SK-N-SH (cell line): ENCODE measurements at regions not wholly inside any gene's neighbourhood (a gene's known extent, or its start where the extent isn't known, plus 50 kb on each side); places are given as distances from the start of the nearest gene placed in this dataset.

Source experiments
- CTCF ChIA-PET: fragments of 300-600, 350-600 bp; formaldehyde crosslinking; extraction: SDS; loops from one replicate; lab custom pipeline; 2021; lab: Yijun Ruan, JAX
- POLR2A ChIA-PET: fragments of 350-600 bp; sonication (Branson Sonifier 250); formaldehyde crosslinking; extraction: SDS; loops from one replicate; lab custom pipeline; 2020; ENCODE audit warnings: antibody characterized with exemption, inconsistent platforms; lab: Yijun Ruan, JAX
- DNase-seq: peaks from one replicate; pipeline ENCODE4 v3.0.0; 2012
- H2AFZ ChIP-seq: fragments of 200-600 bp; sonication (generic); 2 replicates; pipeline ENCODE4 v1.8.1; 2016; ENCODE audit warnings: antibody characterized with exemption, mild to moderate bottlenecking, low read depth
- H3F3A ChIP-seq: fragments of 200-600 bp; sonication (generic); replicated peaks from 2 replicates; pipeline ENCODE3; 2016; ENCODE audit warnings: antibody characterized with exemption, mild to moderate bottlenecking; ENCODE audit not compliant: insufficient read depth
- H3K27ac ChIP-seq, 2 experiments: fragments of 200-500 bp in 1 of 2; fragments of 200-600 bp in 1 of 2; sonication (Bioruptor generic) in 1 of 2; sonication (generic), shearing (Covaris generic) in 1 of 2; 2 replicates each; pipeline versions ENCODE4 v1.5.1 to v1.6.1; 2014 to 2016; ENCODE audit warnings: low read depth in 2 of 2, inconsistent platforms in 1 of 2, low read length in 1 of 2, mild to moderate bottlenecking in 1 of 2, mixed read lengths in 1 of 2
- H3K27me3 ChIP-seq: fragments of 200-600 bp; sonication (generic), shearing (Covaris generic); 2 replicates; pipeline ENCODE4 v1.6.1; 2016; ENCODE audit warnings: mixed run types; ENCODE audit not compliant: insufficient read depth
- H3K36me3 ChIP-seq, 2 experiments: fragments of 200-500 bp in 1 of 2; fragments of 200-600 bp in 1 of 2; sonication (Bioruptor generic) in 1 of 2; sonication (generic) in 1 of 2; replicated peaks in 1 of 2; 2 replicates each; pipeline versions ENCODE3 to v1.5.1; 2014 to 2016; ENCODE audit warnings: low read length in 1 of 2, mild to moderate bottlenecking in 1 of 2; ENCODE audit not compliant: insufficient read depth in 2 of 2, control insufficient read depth in 1 of 2
- H3K4me1 ChIP-seq, 2 experiments: fragments of 200-500 bp in 1 of 2; fragments of 200-600 bp in 1 of 2; sonication (Bioruptor generic) in 1 of 2; sonication (generic), shearing (Covaris generic) in 1 of 2; 2 replicates each; pipeline versions ENCODE4 v1.5.1 to v1.6.1; 2014 to 2016; ENCODE audit warnings: low read depth in 1 of 2, low read length in 1 of 2, mixed run types in 1 of 2; ENCODE audit not compliant: insufficient read depth in 2 of 2, control insufficient read depth in 1 of 2
- H3K4me2 ChIP-seq: fragments of 200-600 bp; sonication (generic), shearing (Covaris generic); 2 replicates; pipeline ENCODE4 v1.6.1; 2017; ENCODE audit warnings: mixed run types
- H3K4me3 ChIP-seq, 2 experiments: fragments of 200-500 bp in 1 of 2; fragments of 200-600 bp in 1 of 2; sonication (Bioruptor generic) in 1 of 2; sonication (generic), shearing (Covaris generic) in 1 of 2; 2 replicates each; pipeline versions ENCODE4 v1.5.1 to v1.8.1; 2014 to 2016; ENCODE audit warnings: low read depth in 2 of 2, inconsistent platforms in 1 of 2, low read length in 1 of 2, mild to moderate bottlenecking in 1 of 2, mixed read lengths in 1 of 2, moderate library complexity in 1 of 2
- H3K79me2 ChIP-seq: fragments of 200-600 bp; sonication (generic); 2 replicates; pipeline ENCODE4 v1.8.1; 2017; ENCODE audit warnings: mild to moderate bottlenecking; ENCODE audit not compliant: insufficient read depth
- H3K9ac ChIP-seq: fragments of 200-600 bp; sonication (generic); 2 replicates; pipeline ENCODE4 v1.6.1; 2017; ENCODE audit warnings: mixed run types
- H3K9me2 ChIP-seq: fragments of 200-600 bp; sonication (generic); 2 replicates; pipeline ENCODE4 v1.6.1; 2017; ENCODE audit warnings: mixed run types
- H3K9me3 ChIP-seq: fragments of 200-600 bp; sonication (generic); 2 replicates; pipeline ENCODE4 v1.6.1; 2017; ENCODE audit warnings: mixed run types, mild to moderate bottlenecking, moderate library complexity
- H4K20me1 ChIP-seq: fragments of 200-600 bp; sonication (generic); 2 replicates; pipeline ENCODE4 v1.6.1; 2017; ENCODE audit warnings: mild to moderate bottlenecking, mixed run types; ENCODE audit not compliant: insufficient read depth
- ELF1 ChIP-seq: IDR thresholded peaks from 2 replicates; pipeline ENCODE4 v1.4.0; 2012
- EP300 ChIP-seq, 2 experiments: IDR thresholded peaks; 2 replicates each; pipeline versions ENCODE4 v1.4.0 to v1.6.1; 2012; ENCODE audit warnings: borderline replicate concordance in 1 of 2, low read depth in 1 of 2, low read length in 1 of 2
- FOSL2 ChIP-seq: IDR thresholded peaks from 2 replicates; pipeline ENCODE4 v1.4.0; 2012; ENCODE audit warnings: low read depth, mild to moderate bottlenecking, moderate library complexity, borderline replicate concordance
- MXI1 ChIP-seq: IDR thresholded peaks from 2 replicates; pipeline ENCODE4 v1.6.1; 2012; ENCODE audit warnings: mild to moderate bottlenecking, low read depth, low read length, improper control_type of control experiment
- NFIC ChIP-seq: IDR thresholded peaks from 2 replicates; pipeline ENCODE4 v1.4.0; 2012; ENCODE audit warnings: borderline replicate concordance
- POLR2AphosphoS5 ChIP-seq: IDR thresholded peaks from 2 replicates; pipeline ENCODE4 v1.6.1; 2012; ENCODE audit warnings: low read depth, low read length
- RAD21 ChIP-seq: IDR thresholded peaks from 2 replicates; pipeline ENCODE4 v1.6.1; 2012; ENCODE audit warnings: mild to moderate bottlenecking, low read length
- SIN3A ChIP-seq: IDR thresholded peaks from 2 replicates; pipeline ENCODE4 v1.6.1; 2012; ENCODE audit warnings: low read depth, mild to moderate bottlenecking, low read length, moderate library complexity, borderline replicate concordance
- TEAD4 ChIP-seq: IDR thresholded peaks from 2 replicates; pipeline ENCODE4 v1.4.0; 2012; ENCODE audit warnings: mild to moderate bottlenecking, borderline replicate concordance; ENCODE audit not compliant: insufficient read depth
- WGBS: methylation state at CpG from one replicate; pipeline ENCODE4 v1.1.6; 2017; ENCODE audit warnings: low lambda C conversion rate; 5-methylcytosine and 5-hydroxymethylcytosine counted together
- TF ChIP-seq, protein P1 (sequence below): IDR thresholded peaks from 2 replicates; pipeline ENCODE4 v1.4.0; 2012; ENCODE audit warnings: low read depth, borderline replicate concordance
- TF ChIP-seq, protein P2 (sequence below): fragments of 200-600 bp; sonication (generic); IDR thresholded peaks from 2 replicates; pipeline ENCODE4 v1.6.1; 2017; ENCODE audit warnings: antibody characterized with exemption, mild to moderate bottlenecking, moderate library complexity
- TF ChIP-seq, protein P3 (sequence below): IDR thresholded peaks from 2 replicates; pipeline ENCODE4 v1.4.0; 2012; ENCODE audit warnings: low read depth
- TF ChIP-seq, protein P4 (sequence below): IDR thresholded peaks from 2 replicates; pipeline ENCODE4; 2012

DNA sequence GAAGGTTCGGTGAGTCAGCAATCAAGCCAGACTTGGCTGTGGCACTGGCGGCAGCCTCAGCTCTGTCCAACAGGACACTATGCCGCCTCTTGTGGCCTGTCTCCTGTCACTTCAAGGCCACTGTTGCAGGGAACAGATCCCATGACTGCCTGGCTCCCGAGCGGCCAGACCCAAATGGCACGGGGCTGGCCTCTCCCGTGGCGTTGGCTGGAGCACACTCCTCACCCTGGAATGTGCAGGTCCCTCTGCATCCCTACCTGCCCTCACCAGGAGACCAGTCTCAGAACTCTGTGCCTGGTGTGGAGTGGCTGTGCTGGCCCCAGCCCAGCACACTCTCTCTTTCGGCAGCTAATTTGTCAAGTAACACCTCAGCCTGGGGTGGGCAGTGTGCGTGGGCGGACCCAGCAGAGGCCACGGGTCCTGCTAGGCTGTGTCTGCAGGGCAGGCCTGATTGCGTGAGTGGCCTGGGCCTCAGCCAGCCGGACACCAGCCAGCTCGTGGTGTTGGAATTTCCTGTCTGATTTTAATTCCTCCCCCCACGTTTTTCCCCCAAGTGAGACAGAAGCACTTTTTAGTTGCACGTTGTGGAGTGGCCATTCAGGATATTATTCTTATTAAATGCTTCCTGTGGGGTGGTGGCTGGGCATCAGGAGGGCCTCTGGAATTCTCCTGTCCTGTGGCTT lies 179.3 kb downstream of the GLI2 start:
- peak overlapping the region; percentile 62; the same call in 1 of the 2 replicates for H2AFZ ChIP-seq
- TF ChIP-seq, protein P1, sequence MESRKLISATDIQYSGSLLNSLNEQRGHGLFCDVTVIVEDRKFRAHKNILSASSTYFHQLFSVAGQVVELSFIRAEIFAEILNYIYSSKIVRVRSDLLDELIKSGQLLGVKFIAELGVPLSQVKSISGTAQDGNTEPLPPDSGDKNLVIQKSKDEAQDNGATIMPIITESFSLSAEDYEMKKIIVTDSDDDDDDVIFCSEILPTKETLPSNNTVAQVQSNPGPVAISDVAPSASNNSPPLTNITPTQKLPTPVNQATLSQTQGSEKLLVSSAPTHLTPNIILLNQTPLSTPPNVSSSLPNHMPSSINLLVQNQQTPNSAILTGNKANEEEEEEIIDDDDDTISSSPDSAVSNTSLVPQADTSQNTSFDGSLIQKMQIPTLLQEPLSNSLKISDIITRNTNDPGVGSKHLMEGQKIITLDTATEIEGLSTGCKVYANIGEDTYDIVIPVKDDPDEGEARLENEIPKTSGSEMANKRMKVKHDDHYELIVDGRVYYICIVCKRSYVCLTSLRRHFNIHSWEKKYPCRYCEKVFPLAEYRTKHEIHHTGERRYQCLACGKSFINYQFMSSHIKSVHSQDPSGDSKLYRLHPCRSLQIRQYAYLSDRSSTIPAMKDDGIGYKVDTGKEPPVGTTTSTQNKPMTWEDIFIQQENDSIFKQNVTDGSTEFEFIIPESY, result 0 out of 2 replicates have a peak, but pooled peaks have one; percentile 37
- TF ChIP-seq, protein P2, sequence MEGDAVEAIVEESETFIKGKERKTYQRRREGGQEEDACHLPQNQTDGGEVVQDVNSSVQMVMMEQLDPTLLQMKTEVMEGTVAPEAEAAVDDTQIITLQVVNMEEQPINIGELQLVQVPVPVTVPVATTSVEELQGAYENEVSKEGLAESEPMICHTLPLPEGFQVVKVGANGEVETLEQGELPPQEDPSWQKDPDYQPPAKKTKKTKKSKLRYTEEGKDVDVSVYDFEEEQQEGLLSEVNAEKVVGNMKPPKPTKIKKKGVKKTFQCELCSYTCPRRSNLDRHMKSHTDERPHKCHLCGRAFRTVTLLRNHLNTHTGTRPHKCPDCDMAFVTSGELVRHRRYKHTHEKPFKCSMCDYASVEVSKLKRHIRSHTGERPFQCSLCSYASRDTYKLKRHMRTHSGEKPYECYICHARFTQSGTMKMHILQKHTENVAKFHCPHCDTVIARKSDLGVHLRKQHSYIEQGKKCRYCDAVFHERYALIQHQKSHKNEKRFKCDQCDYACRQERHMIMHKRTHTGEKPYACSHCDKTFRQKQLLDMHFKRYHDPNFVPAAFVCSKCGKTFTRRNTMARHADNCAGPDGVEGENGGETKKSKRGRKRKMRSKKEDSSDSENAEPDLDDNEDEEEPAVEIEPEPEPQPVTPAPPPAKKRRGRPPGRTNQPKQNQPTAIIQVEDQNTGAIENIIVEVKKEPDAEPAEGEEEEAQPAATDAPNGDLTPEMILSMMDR, result peak; percentile 25; the same call in 1 of the 2 replicates
- no peak for TF ChIP-seq MXI1
- TF ChIP-seq ELF1, result peak; percentile 26; the same call in 1 of the 2 replicates
- TF ChIP-seq RAD21, result peak; percentile 2; the same call in 1 of the 2 replicates
- TF ChIP-seq, protein P3, sequence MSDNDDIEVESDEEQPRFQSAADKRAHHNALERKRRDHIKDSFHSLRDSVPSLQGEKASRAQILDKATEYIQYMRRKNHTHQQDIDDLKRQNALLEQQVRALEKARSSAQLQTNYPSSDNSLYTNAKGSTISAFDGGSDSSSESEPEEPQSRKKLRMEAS, result peak; percentile 91
- peak; percentile 97 for TF ChIP-seq NFIC
- TF ChIP-seq FOSL2, result peak; percentile 63; the same call in 1 of the 2 replicates
- peak; percentile 32; the same call in 1 of the 2 replicates for TF ChIP-seq POLR2AphosphoS5
- no peak for TF ChIP-seq SIN3A
- TF ChIP-seq TEAD4, result peak; percentile 85
- TF ChIP-seq, protein P4, sequence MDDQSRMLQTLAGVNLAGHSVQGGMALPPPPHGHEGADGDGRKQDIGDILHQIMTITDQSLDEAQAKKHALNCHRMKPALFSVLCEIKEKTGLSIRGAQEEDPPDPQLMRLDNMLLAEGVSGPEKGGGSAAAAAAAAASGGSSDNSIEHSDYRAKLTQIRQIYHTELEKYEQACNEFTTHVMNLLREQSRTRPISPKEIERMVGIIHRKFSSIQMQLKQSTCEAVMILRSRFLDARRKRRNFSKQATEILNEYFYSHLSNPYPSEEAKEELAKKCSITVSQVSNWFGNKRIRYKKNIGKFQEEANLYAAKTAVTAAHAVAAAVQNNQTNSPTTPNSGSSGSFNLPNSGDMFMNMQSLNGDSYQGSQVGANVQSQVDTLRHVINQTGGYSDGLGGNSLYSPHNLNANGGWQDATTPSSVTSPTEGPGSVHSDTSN, result no peak; the same call in none of the 2 replicates
- TF ChIP-seq EP300 (IDR thresholded peaks at IDR 0.05; ENCODE audit: borderline replicate concordance in 1 of 2, low read depth in 1 of 2, low read length in 1 of 2), result peak; percentile 43 to 84; a peak in 3 of 4 replicates
- ChIA-PET POLR2A (interaction anchor here (1.1 kb wide), 1 partner anchor 14 kb away, joined by 3 read pairs; no protein-coding TSS in a partner anchor), CTCF (interaction anchor here (1.0 kb wide), 1 partner anchor 14 kb away, joined by 3 read pairs; no protein-coding TSS in a partner anchor)
- H3K79me2 ChIP-seq, result peaks cover 22% of the 10 kb centered on the region; the same call in 1 of the 2 replicates
- WGBS, result 7% methylated on average over 11 of the region's 17 CpGs
- H4K20me1 ChIP-seq, result no peaks in the 10 kb centered on the region
- H3K4me1 ChIP-seq, result peaks cover 23 to 58% of the 10 kb centered on the region in 2 experiments
- H3K4me3 ChIP-seq, result no peak overlapping the region
- peak overlapping the region; percentile 53 for H3K9ac ChIP-seq
- peak overlapping the region; percentile 79 to 92 for H3K27ac ChIP-seq
- no peaks in the 10 kb centered on the region for H3K9me3 ChIP-seq
- peaks cover 0 to 3% of the 10 kb centered on the region in 2 experiments for H3K36me3 ChIP-seq
- H3K4me2 ChIP-seq, result peak overlapping the region; percentile 76; the same call in 1 of the 2 replicates
- H3F3A ChIP-seq, result peaks cover 7% of the 10 kb centered on the region
- no peaks in the 10 kb centered on the region for H3K9me2 ChIP-seq
- DNase-seq, result no peak
- no peaks in the 10 kb centered on the region for H3K27me3 ChIP-seq
